ENCODE measurements at regions not wholly inside any gene's neighbourhood (a gene's known extent, or its start where the extent isn't known, plus 50 kb on each side); places are given as distances from the start of the nearest gene placed in this dataset.

- TF ChIP-seq HNRNPLL (IDR thresholded peaks at IDR 0.05; ENCODE audit: low read depth, low read length, poor library complexity, severe bottlenecking): no peak
- no peak for TF ChIP-seq KDM3A (CRISPR knock-in tag; IDR thresholded peaks at IDR 0.05; ENCODE audit: low read depth)
Observed at GRCh38 chr2:14272396-14273075, 360.0 kb upstream of the LRATD1 start.

All from HepG2 (cell line).